ENCODE measurements at regions not wholly inside any gene's neighbourhood (a gene's known extent, or its start where the extent isn't known, plus 50 kb on each side); places are given as distances from the start of the nearest gene placed in this dataset.
"Not testable (repeated sequence)": the region's sequence is repeated elsewhere in the genome, so short reads cannot be mapped to it uniquely, and the experiment has no call there.

DNA sequence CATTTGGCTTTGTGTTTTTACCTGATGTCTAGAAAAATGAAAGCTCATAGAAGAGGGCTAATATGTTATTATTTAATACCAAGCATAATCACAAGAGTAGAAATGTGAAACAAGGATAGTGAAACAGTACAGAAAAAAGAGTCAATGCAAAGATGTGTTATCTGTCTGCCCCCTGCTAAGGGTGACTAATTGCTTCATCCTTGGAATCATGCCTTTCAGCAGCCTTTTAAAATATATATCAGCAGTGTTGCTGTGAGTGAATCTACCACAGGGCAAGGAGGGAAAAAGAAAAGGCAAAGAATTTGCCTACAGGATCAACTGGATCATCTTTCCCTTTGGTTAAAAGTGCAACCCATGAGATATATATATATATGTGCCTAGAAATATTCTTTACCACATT, 867.2 kb upstream of the RAG2 start:
- FAIRE-seq, result no peak

DNA sequence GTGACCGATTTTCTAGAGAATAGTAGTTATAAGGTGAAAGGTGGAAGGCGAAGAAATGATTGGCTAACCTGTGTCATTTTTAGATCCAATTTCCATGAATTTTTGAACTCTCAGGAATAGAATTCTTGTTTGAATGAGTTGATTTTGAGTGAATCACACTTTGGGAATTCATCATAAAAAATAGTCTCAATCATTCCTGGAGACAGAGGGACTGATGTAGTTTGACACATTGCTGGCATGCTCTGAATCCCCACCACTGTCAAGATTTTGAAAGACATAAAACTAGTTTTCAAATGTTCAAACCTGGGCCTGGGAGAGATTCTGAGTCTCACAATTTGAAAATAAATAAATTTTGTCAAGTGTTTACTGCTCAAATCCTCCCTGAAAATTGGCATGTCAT, 861.4 kb upstream of the RAG2 start:
- no peak for FAIRE-seq

DNA sequence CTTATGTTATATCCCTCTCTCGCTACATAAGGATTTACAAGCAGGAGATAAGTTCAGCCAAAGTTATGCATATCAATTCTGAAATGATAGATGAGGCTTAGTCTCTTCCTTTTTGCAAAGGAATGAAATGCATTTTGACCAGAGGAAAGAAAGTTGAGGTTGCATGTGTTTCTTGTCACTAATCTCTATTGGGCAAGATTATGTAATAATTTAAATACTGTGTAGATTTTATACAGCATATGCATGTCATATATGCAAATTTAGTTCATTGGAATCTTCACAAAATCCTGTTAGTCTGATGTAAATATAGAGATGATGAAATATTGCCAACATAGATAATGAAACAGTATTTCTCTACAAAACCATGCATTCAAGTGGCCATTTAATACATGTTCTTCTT, 858.7 kb upstream of the RAG2 start:
- no peak for FAIRE-seq

DNA sequence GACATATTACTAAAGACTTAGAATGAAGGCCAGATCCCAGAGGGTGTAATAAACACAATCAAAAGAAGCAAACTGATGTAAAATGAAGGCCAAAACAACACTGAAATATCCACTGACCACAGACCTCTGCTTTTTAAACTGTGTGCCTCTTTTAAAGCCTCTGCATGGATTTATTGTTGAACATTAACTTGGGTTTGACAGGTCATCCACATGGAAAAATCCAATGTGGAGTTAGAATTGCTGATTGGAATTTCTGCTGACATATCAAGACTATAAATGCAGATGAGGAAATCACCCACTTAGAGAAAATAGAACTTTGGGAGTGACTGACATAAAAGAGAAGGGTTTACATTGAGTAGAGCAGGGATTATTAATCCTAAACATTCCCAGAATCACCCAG, 853.9 kb upstream of the RAG2 start:
- FAIRE-seq, result no peak

DNA sequence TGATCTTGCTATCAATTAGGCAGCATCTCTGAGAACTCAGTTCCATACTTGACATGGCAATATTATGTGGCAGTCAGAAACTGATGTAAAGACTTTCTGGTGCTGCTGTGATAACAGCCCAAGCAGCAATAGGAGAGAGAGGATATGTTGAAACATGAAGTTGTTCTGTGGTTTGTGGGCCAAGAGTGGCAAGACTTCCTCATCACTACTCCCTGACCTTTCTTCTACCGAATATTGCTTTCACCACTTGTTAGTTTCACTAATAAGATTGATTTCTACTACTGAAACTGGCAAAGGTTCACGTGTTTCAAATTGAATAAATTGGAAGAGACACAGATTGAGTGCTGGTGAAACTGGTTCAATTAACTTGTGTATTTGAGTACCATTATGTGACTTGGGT, 852.6 kb upstream of the RAG2 start:
- no peak for FAIRE-seq

DNA sequence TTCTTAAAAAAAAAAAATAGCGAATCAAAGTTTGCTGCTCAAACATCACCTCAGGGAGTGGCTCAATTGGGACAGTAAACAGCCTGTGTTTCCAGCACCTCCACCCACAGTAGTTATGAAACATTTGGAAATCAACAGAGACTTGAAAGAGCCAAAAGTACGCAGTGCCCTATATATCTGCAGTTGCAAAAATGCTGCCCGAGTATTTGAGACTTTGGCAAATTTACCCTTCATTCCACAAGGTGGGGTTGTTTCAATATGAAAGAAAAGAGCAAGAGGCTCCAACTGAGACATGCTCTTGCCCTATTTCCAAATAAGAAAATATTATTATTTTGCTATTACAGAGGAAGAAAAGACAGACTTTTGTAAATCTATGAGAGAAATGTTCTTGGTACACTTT, 851.1 kb upstream of the RAG2 start:
- no peak for FAIRE-seq

DNA sequence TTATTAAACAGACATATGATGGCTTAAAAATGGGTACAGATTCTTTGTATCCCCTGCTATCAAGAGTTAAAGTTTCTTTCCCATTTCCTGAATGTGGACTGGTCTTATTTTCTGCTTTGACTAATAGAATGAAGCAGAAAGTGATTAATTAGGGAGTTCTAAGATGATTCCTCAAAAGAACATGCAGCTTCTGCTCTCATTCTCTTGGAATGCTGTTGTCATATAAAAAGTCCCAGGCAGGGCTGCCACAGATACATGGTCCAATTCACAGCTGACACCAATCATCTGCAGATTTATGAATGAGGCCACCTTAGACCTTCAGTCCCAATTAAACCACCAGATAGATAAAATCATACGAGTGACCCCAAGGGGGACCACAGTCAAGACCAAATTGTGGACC, 844.5 kb upstream of the RAG2 start:
- no peak for FAIRE-seq

DNA sequence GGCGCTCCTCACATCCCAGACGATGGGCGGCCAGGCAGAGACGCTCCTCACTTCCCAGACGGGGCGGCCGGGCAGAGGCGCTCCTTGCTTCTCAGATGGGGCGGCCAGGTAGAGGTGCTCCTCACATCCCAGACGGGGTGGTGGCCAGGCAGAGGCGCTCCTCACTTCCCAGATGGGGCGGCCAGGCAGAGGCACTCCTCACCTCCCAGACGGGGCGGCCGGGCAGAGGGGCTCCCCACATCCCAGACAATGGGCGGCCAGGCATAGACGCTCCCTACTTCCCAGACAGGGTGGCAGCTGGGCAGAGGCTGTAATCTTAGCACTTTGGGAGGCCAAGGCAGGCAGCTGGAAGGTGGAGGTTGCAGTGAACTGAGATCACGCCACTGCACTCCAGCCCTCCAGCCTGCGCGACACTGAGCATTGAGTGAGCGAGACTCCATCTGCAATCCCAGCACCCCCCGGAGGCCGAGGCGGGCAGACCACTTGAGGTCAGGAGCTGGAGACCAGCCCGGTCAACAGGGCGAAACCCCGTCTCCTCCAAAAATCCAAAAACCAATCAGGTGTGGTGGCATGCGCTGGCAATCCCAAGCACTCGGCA, 833.7 kb upstream of the RAG2 start:
- not testable (repeated sequence) for FAIRE-seq

DNA sequence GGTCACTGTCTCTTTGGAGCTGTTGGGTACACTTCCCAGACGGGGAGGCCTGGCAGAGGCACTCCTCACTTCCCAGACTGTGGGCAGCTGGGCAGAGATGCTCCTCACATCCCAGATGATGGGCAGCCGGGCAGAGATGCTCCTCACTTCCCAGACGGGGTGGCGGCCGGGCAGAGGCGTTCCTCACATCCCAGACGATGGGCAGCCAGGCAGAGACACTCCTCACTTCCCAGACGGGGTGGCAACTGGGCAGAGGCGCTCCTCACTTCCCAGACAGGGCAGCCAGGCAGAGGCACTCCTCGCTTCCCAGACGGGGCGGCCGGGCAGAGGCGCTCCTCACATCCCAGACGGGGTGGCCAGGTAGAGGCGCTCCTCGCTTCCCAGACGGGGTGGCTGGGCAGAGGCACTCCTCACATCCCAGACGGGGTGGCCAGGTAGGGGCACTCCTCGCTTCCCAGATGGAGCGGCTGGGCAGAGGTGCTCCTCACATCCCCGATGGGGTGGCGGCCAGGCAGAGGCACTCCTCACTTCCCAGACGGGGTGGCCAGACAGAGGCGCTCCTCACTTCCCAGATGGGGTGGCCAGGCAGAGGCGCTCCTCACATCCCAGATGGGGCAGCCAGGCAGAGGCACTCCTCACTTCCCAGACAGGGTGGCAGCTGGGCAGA, 833.1 kb upstream of the RAG2 start:
- not testable (repeated sequence) for FAIRE-seq

DNA sequence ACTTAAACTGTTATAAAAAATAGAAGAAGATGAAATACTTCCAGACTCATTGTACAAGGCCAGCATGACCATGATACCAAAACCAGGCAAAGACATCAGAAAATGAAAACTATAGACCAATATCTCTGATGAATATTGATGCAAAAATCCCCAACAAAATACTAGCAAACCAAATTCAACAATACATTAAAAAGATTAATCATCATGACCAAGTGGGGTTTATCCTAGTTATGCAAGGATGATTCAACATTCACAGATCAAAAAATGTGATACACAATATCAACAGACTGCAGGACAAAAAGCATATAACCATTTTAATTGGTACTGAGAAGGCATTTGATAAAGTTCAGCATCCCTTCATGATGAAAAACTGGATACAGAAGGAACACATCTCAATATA, 824.5 kb upstream of the RAG2 start:
- FAIRE-seq, result no peak

DNA sequence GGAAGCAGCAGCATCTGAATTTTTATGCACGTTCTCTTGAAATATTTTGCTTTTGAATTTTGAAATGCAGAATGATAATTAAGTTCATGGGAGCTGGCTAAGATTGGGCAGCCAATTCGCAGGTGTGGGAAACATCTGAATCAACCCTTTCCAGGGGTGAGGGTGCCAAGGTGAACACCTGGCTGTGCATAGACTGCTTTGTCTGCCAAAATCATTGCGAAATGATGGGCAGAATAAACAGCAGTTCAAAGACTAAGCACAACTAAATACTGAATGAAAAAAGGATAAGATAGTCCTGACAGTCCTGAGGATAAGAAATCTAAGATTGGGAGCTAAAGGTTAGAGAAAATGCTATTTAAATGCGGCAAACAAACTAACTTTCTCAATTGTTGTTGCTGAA, 813.3 kb upstream of the RAG2 start:
- FAIRE-seq, result no peak

DNA sequence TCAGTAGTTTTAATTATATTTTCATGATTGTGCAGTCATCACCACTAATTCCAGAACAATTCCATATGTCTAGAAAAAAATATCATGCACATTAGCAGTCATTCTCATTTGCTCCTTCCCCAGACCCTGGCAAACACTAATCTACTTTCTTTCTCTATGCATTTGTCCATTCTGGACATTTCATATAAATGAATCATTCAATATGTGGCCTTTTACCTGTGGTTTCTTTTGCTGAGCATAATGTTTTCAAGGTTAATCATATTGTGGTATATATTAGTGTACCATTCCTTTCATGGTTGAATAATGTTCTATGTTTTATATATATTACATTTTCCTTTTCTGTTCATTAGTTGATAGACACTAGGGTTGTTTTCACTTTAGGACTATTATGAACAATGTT, 811.1 kb upstream of the RAG2 start:
- FAIRE-seq, result no peak

DNA sequence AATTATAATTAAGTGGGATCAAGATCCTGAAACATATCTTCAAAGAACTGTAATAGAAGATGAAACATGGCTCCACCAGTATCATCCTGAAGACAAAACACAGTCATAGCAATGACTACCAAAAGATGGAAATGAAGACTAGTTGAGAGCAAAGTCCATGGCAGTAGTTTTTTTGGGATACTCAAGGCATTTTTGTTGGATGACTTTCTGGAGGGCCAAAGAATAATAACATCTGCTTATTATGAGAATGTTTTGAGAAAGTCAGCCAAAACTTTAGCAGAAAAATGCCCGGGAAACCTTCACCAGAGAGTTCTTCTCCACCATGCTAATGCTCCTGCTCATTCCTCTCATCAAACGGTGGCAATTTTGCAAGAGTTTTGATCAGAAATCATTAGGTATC, 809.4 kb upstream of the RAG2 start:
- no peak for FAIRE-seq

DNA sequence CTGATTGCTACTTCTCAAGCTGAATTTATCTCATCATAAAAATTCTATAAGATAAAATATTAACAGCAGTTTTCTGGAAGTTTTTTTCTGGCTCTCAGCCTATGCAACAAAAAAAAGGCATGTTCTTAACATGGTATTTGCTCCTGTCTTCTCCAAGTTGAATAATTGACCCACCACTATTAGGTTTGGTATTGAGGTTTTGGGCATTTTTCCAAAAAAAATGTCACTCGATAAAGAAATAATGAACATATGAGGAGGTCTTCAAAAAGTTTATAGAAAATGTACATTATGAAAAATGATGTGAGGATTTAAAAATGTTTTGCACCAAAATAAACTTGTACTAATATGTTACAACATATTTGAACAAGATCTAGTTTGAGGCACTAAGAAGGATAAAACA, 808.6 kb upstream of the RAG2 start:
- FAIRE-seq, result no peak

DNA sequence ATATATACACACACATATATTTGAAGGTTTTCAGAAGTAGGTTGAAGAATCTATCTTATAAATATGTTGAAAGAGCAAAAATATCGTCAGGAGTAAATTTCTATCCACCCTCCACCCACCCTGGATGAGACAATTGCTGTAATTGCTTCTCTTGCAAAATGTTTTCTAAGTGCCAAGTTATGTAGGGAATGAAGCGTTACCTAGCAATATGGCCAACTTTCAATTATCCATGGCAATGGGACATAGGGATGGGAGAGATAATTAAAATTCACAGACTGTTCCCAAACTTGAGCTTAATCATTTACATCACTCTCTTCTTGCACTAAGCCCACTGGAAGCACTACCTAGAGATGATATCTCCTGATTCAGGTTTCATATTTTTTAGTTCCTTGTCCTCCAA, 806.2 kb upstream of the RAG2 start:
- no peak for FAIRE-seq

DNA sequence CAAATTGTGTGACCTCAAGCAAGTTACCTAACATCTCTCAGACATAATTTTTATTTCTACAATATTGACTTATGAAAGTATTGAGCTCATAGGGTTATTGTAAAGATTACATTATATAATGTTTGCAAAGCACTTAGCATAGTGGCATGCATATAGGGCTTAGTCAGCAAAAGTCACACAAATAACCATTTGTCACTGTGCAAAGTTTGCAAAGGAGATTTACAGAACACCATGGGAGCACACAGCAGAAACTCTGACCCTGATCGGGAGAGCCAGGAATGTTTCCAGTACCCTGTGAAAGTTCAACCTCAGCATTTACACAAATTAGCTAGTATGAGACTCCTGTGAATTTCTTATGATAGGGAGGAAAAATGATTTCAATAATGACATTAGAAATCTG, 804.6 kb upstream of the RAG2 start:
- FAIRE-seq, result no peak

DNA sequence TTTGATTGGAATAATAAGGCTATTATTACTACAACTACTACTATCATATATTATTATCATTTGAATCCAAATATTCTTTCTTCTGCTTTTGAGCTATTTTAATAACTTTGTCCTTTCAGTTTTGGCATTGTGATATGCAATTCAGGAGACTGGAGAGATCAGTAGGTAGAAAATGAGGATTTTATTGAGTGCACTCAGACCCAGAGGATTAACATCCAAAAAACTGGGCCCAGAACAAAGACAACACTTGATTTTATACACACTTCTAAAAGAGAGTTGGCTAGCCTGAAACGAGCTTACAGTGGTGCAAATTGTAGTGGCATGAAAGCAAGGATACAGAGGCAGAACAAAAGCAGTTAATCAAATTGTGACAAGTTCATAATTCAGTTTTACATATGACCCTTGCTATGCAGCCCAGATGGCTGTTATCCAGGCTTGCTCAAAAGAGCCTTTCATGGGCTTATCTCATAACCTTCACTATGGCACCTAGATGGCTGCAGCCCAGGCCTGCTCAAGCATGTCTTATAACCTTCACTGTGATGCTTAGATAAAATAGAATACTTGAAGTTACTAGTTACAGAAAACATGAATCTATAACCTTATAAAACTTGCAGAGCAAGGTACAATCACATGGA, 796.3 kb upstream of the RAG2 start:
- FAIRE-seq, result no peak

DNA sequence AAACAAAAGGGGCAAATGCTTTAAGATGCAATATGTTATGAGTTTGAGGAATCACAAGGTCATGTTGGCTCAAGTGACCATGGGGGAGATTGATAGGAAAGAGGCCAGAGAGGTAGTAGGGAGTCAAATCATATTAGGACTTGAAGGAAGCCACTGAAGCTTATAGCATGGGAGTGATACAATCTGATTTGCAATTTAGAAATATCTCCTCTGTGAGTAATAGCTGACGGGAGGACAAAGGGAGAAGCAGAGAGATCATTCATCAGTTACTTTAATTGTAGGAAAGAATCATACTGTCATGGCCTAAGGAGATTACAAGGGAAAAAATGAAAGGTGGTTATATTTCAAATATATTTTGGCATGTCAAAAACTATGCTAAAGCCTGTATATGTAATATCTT, 793.6 kb upstream of the RAG2 start:
- no peak for FAIRE-seq

DNA sequence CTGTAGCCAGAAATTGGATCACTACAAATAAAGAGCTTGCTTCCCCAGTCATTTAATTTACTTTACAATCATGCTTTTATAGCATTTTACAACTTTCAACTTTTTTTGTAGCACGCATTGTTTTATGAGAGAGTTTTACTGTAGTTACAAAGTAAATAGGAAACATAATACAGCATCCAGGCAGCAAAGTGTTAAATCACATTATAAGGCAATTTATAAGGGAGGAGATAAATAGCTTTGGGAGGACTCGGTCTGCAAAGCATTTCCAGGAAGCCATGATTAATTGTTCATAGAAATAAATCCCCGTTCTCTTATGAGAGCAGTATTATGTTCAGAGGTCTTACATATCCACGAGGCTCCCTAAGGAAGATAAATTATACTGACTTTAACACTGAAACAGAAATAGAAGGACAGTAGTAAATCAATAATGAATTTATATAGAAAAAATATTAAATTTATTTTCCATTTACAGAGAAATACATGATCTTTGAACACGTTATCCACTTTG, 792.6 kb upstream of the RAG2 start:
- no peak for FAIRE-seq

DNA sequence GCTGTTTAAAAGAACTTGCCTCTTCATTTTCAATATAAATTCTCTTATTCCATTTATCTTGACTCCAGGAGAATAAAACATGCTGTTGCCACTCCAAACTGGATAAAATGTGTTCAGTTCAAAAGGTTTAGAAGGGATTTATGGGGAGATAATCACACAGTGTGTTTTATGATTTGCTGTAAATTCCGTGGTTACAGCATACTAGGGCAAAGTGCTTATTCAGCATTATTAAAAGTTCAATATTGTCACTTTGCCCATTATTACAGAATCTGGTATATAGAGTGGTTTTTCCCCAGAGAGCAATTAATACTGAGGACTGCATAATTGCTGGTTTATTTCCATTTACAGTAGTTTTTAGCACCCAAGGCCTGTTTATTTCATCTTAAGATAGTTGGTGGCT, 780.9 kb upstream of the RAG2 start:
- no peak for FAIRE-seq

DNA sequence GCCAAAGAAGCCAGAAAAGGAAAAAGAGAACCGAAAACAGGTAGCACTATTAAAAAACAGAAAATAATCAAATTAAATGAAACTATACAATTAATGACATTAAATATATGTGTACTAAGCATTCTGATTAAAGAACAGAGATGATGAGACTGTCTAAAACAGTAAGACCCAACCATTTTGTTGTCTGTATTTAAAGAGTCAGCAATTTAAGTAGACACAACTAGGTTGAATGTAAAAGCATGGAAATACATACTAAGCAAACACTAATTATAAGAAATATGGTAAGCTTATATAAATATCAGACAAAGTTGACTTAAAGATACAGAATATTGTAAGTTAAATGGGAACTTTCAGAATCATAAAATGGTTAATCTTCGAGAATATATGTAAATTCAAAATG, 774.6 kb upstream of the RAG2 start:
- no peak for FAIRE-seq

DNA sequence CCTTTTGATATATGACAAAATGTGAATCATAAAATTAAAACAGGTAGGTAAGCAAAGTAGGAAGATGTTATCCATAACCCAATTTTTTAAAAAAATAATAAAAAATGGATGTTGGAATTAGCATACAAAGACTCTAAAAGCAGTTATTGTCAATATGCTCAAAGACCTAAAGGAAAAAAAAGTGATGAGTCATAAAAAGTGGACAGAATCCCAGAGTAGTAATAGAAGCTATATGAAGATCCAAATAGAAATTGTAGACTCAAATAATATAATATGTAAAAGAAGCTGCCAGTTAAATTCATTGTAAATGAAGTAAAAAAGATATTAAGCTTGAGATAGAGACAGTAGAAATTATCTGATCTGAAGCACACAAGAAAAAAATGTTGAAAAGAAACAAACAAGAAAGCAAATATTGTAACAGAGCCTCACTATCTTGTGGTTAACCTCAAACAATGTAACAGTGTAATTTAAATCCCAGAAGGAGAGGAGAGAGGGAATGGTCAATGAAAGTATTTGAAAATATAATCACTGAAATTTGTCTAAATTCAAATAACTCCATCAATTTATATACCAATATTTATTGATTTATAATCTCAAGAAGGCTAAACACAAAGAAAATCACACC, 773.4 kb upstream of the RAG2 start:
- FAIRE-seq, result no peak

DNA sequence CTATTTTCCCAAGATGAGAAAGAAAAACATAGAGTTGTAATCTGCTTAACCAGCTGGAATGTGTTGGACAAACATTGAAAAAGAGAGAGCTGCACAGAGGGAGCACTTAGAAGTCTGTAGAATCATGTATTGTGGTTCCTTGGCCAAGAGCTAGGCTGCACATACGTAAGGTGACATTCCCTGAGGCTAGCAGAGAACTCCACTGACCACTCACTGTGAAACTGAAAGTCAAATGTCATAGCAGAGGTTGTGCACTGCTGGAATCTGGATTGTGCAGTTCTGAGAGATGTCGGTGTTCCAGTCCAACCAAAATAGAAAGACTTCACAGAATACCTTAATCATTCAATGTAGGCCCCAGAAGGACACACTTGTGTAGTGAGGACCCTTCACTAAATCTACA, 772.8 kb upstream of the RAG2 start:
- FAIRE-seq, result no peak

DNA sequence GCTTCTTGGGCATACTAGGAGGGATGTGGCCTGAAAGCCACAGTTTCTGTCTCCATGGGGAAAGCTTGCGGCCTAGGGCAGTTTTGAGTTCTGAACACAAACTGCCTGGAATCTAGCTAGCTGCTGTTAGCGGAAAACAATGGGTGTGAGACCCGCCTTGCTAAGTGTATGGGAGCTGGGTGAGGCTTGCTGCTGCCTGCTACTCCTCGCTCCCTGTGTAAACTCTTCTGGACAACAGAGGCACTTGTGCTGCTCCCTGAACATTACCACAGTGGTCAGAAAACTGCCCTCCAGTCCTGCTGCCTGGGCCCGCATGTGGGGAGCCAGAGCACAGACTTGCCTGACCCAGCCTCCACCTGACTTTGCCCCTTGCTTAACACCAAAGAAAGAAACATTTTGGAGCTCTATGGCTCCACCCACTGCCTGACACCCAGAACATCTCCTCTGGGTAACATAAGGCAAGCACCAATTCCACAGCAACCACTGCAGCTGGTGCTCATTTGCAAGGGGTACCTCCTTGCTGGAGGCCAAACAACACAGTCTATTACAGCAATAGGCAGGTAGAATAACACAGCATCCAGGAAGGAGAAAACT, 766.3 kb upstream of the RAG2 start:
- no peak for FAIRE-seq

Data from G401.6 (cell line).